ENCODE measurements at regions not wholly inside any gene's neighbourhood (a gene's known extent, or its start where the extent isn't known, plus 50 kb on each side); places are given as distances from the start of the nearest gene placed in this dataset.

DNA sequence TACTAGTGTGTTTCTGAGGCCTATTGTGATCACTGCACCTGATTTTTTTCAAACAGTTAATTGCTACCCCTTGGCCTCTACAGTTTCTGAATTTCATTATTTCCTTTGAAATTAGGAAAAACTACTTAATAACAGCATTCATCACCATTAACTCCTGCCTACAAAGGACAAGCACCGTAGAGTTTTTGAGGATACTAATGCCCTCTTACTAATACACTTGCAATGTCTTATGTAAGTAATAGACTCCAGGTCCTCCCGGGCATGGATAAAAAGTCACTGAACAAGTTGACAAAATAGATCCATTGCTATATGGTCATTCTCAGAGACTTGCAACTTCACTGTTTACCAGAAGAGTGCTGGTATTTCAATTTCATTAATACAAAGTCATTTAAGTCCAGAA lies 1172.5 kb downstream of the CDH12 start:
- TF ChIP-seq TAF1 (IDR thresholded peaks at IDR 0.05; ENCODE audit: low read depth, low read length) (no peak), POLR2A (IDR thresholded peaks at IDR 0.05; ENCODE audit: low read depth, low read length) (no peak), PAX5 (IDR thresholded peaks at IDR 0.05; ENCODE audit: insufficient read depth, low read length, severe bottlenecking) (no peak)

Data from GM12891 (cell line).